ENCODE measurements at regions not wholly inside any gene's neighbourhood (a gene's known extent, or its start where the extent isn't known, plus 50 kb on each side); places are given as distances from the start of the nearest gene placed in this dataset.

DNA sequence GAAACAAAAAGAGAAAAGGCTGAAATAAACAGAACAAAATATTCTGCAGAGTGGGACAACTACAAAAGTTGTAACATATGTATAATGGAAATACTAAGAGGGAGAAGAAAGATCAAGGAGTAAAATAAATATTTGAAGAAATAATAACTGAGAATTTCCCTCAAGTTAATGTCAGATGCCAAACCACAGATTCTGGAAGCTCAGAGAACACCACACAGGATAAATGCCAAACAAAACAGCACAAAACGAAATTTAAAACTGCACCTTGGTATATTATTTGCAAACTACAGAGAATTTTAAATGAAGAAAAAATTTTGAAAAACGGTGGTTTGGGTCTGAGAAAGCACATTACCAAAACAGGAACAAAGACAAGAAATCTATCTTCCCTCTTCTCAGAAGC is 1588.9 kb upstream of the TMEFF2 start:
- no peak for DNase-seq

DNA sequence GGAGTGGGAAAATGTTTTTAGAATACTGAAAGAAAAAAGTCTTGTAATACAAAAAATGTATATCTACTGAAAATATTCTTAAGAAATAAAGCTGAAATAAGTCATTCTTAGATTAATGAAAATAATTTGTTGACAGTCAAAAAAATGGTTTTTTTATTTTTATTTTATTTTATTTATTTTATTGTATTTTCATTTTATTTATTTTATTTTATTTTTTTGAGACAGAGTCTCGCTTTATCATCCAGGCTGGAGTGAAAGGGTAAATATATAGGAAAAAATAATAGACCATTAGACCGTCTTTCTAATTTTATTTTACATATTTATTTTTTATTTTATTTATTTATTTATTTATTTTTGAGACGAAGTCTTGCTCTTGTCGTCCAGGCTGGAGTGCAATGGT is 1583.6 kb upstream of the TMEFF2 start:
- no peak for DNase-seq

DNA sequence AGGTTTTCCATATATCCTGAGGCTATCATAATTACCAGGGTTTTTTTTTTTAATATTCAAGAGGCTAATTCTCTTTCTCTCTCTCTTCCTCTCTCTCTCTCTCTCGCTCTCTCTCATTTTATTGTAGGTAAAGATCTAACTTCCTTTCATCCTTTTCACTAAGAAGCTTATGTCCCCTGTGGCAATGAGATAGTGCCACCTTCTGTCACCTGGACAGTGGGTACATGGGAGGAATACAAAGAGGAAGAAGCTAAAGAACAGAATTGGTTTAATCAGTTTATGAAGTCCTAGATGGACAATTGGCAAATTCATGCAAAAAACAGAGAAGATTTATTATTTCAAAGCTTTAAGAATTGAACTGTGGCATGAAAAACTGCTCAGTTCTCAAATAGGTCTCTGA is 1582.3 kb upstream of the TMEFF2 start:
- no peak for DNase-seq

DNA sequence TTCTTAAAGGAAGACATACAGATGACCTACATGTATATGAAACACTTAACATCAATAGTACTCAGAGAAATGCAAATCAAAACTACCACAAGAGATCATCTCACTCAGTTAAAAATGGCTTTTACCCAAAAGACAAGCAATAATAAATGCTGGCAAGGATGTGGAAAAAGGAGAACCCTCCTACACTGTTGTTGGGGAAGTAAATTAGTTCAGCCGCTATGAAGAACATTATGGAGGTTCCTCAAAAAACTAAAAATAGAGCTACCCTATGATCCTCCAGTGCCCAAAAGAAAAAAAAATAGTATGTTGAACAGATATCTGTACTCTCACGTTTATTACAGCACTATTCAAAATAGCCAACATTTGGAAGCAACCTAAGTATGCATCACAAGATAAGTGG is 1579.4 kb upstream of the TMEFF2 start:
- DNase-seq, result no peak

DNA sequence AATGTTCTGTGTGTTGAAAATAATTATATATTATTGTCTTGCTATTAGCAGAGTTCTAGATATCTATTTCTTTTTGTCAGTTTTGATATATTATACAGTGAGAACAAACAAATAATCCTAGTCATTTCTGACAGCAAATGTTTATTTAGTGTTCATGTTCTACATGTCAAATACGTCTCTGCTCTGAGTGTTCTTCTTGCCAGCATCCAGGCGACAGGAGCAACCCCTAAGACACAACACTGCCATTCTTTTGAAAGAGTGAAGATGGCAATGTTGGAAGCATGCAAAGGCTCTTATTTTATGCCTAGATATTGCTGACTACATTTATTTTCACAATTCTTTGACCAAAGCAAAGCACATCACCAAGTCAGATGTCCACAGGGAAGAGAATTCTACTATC is 1556.6 kb upstream of the TMEFF2 start:
- no peak for DNase-seq

DNA sequence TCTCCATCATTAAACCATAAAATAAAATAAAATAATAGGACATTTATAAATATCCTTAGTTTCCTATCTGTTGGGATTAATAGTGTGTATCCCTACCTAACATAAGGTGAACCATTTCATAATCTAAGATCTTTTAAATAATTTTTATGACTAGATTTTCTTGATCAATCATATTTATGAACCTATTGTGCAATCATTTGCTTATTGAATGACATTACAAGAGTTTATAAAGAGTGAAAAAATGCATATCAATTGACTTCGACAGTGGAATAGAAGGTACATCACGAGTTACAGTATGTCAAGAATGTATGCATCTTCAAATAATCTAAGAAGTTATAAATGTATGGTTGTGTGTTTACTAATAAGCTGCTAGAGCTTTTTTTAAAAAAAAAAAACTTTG is 1554.8 kb upstream of the TMEFF2 start:
- no peak for DNase-seq

DNA sequence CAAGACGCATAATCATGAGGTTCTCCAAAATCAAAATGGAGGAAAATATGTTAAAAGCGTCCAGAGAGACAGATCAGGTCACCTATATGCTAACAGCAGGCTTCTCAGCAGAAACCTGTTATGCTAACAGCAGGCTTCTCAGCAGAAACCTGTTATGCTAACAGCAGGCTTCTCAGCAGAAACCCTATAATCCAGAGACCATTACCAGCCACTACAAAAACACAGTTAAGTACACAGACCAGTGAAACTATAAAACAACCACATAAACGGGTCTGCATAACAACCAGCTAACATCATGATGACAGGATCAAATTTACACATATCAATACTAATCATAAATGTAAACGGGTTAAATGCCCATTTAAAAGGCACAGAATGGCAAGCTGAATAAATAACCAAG is 1548.4 kb upstream of the TMEFF2 start:
- DNase-seq, result no peak

DNA sequence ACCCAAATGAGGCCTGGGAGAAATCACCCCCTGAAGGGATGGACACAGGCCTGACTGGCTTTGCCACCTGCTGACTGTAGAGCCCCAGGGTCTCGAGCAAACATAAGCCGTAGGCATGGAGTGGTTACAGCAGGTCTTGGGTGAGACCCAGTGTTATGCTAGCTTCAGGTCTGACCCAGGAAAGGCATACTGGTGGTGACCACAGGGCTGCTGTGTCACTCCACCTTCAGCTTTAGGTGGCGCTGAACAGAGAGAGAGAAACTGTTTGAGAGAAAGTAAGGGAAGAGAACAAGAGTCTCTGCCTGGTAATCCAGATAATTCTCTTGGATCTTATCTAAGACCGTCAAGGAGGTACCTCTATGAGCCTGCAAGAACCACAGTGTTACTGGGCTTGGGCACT is 1544.2 kb upstream of the TMEFF2 start:
- DNase-seq, result no peak

DNA sequence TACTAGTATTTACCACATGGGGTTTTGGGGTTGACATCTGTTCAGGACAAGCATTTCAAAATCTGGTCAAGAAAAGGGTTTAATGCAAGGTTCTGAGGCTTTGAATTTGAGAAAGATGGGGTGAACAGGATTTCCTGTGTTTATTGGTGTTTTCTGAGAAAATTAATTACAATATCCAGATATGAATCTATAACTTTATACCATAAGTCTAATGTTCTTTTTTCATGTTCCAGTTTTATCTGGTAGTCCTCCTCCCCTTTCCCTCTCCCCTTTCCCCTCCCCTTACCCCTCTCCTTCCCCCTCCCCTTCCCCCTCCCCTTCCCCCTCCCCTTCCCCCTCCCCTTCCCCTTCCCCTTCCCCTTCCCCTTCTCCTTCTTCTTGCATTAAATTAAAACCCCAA is 1518.2 kb upstream of the TMEFF2 start:
- no peak for DNase-seq

DNA sequence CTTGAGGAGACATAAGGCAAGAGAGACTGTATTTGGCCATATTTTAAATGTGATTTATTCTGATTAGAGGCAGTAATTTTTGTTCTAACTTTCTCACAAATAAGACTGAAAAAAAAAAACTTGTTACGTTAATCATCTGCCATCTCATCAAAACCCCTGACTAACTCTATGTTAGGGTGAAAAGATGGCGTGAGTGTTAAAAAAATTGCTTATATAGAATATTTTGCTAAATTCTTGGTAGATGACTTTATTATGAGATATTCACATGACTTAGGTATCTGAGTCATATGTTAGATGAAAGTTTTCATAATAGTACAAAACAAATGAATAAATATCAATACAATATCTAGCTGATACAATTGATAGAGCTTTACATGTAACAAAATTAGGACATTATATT is 1508.7 kb upstream of the TMEFF2 start:
- no peak for DNase-seq

DNA sequence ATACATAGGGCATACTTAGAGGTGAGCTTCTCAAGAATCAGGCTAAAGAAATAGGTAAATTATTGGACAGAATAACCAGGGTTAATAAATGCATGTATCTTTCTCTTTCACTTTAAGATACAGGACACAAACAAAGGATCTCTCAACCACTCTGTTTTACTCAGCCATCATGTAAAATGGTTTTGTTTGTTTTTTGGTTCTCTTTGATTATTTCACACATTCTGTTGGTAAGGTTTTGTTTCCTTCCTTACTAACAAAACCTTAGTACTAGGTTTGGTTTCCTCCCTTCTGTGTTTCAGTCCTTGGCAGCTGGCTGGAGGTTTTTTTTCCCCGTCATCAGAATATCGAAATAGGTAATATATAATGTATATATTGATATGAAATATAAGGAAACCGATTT is 1506.8 kb upstream of the TMEFF2 start:
- no peak for DNase-seq

DNA sequence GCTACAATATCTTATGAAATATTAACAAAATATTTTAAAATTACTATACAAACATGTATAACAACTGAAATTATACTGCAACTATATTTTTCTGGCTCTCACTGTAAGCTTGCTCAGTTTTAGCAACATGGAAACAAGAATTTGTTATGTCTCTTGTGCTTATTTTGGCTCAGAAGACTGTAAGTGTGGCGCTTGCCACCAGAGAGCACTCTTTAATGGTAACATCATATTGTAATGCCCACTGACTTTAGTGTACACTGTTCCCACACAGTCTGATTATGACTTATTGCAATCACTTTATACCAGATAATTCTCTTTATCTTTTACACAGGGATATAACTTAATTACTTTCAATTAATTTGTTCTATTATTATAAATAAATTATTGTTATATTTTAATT is 1500.6 kb upstream of the TMEFF2 start:
- DNase-seq, result no peak

DNA sequence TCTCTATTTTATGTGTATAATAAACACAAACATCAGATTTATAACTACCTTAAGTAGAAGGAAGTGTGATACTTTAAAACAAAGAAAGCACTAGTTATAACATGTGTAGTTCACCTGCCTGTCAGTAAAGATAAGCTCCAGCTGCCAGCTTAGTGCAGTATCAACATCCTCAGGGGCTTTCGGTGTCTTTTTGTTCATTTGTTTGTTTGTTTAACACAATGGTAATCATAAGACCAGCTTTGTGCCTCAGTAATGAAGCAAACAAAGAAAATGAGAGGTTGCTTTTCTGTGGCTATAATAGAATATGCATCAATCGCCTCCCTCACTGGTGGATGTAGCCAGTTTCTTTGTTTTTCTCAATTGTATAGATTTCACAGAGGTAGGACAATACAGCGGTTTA is 1499.0 kb upstream of the TMEFF2 start:
- no peak for DNase-seq

DNA sequence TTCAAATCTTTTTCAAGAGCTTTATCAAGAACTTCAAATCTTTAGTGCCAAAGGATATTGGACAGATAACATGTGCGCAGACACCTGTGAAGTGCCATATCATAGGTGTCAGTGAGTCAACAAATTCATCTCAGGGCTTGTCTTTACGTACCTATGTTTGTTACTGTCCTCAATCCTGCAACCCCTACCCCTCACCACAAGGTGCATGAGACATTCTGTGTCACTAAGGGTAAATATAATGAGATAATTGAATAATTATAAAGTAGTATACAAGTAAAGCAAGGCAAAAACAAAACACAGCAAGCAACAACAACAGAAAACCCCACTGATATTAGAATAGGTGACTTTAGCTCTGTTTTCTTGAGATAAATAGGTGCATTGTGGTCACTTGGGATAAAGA is 1495.8 kb upstream of the TMEFF2 start:
- DNase-seq, result no peak

DNA sequence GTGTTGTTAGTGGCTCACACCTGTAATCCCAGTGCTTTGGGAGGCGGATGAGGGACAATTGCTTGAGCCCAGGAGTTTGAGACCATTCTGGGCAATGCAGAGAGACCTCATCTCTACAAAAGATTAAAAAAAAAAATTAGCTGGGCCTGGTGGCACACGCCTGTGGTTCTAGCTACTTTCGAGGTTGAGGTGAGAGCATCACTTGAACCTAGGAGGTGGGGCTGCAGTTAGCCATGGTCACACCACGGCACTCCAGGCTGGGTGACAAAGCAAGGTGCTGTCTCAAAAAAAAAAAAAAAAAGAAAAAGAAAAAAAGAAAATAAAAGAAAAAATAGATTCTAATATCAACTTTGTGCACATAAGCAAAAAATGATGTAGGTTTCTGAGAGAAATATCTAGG is 1492.5 kb upstream of the TMEFF2 start:
- DNase-seq, result no peak

DNA sequence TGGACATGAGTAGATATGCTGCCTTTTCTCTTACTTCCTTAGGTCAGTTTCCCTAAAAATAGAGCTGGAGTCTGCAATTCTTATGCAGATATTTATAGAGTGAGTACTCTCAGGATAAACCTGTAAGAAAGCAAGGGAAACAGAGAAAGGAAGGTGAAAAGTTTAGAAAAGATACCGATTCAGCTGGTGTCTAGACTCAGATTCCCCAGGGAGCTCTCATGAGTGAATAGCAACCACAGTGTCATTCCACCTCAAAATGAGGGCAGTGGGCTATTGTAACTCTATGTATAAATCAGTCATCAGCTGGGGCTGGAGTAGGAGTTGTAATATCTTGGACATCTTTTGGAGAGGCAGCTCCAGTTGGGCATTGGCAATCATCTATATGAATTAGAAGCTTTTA is 1485.1 kb upstream of the TMEFF2 start:
- no peak for DNase-seq

DNA sequence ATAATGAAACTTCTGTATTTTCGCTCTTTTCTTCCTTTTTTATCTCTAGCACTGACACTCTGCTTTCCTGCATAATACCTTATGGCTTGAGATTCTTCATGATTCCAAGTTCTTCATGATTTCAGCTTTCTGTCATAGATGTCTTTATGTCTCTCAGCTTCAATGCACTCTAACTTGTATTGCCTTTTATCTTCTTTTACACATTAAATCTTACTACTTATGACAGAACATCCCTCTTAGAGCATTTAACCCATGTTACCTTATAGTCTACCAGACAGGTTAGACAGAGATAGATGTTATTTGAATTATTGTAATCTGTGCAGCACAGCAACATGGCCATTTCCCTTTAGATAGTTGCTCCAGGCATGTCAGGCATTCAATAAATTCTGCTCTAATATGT is 1475.7 kb upstream of the TMEFF2 start:
- no peak for DNase-seq

DNA sequence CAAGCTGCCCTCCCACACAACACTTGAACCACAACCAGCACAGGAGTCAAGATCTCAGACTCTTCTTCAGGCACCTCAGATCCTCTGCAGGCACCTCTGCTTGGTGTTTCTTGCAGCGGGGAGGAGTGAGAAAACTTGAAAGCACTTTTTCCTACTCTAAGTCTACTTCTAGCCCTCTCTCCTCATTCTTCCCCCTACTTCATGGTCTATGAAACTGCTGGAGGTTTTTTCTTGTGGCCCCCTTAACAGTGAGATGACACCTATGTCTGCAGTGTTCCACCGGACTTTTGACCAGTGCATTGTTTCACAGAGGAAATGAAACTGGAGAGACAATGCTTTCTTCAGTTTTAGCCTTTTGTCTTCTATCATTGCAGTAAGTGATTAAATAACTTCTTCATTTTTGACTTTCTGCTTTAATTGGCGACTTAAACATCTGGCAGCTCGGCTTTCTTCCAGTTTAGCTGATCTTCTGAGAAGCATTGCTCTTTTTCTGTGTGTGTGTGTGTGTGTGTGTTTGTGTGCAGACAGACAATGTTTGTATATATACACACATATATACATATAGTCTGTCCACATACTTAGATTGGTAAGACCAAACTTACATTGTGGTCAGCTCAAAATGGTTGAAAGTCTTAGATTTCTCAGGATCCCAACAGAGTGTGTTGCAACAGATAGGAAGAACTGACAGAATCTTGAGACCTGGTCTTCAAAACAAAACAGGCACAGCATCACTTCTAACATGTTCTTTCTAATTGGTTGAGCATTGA is 1474.0 kb upstream of the TMEFF2 start:
- no peak for DNase-seq

DNA sequence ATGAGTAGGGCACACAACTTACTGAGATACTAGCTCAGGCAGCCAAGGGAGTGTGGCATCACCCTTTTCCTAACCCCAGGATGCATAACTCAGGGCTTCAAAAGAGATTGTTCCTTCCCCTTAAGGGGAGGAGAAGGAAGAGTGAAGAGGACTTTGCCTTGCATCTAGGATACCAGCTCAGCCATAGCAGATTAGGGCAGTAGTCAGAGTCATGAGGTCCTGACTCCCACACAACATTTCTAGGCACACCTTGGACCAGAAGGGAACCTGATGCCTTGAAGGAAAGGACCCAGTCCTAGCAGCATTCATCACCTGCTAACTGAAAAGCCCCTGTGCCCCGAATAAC is 1433.2 kb upstream of the TMEFF2 start:
- no peak for DNase-seq

DNA sequence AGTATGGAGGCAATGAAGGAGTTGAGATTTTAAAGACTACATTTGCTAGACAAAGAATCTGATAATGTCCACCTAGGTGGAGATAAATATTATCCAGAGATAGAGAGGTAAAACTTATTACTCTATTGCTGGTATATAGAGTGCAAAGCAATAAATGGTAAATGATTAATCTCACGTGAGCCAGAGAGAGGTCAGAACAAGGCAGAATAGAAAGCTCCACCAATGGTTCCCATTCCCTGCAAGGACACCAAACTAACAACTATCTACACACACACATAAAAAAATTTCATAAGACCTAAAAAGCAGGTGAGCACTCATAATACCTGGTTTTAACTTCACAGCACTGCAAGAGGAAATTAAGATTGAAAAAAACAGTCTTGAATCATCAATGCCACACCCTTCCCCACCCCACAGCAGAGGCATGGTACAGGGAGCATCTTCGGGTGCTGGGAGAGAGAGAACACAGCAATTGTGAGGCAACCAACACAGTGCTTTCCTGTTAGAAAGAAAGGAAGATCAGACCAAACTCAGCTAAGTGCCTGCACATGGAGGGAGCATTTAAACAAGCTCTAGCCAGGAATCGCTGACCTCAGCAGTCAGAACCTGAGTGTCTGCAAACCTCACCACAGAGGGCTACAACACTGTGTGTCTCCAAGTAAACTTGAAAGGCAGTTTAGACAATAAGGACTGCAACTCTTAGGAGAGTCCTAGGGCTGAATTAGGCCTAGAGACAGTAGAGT is 1432.6 kb upstream of the TMEFF2 start:
- DNase-seq, result no peak

DNA sequence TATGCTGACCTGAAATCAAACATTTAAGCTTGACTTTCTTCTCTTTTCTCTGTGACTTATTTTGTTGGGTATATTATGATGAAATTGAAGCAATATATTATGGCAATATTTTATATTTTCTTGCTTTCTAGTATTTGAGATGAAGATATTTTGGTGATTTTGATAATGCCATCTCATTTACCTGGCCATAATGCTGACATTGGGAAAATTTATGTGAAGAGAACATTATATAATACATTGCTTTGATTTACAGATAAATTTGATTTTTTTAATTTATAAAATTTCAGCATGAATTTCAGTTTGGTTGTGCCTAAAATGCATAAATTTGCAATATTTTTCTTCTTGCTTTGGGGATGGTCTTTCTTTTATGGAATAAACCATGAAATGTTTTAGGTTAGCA is 1413.7 kb upstream of the TMEFF2 start:
- no peak for DNase-seq

DNA sequence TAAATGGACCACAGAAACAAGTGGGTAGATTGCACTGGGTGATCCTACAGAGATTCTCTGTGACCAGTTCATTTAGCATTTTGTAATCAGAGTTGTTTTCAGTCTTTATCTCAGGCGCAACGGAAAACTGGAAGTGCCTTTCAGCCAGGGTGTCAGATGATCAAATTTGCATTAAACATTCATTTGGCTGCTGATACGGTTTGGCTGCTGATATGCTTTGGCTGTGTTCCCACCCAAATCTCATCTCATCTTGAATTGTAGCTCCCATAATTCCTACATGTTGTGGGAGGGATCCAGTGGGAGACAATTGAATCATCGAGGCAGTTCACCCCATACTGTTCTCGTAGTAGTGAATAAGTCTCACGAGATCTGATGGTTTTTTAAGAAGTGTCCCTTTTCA is 1396.1 kb upstream of the TMEFF2 start:
- DNase-seq, result no peak

DNA sequence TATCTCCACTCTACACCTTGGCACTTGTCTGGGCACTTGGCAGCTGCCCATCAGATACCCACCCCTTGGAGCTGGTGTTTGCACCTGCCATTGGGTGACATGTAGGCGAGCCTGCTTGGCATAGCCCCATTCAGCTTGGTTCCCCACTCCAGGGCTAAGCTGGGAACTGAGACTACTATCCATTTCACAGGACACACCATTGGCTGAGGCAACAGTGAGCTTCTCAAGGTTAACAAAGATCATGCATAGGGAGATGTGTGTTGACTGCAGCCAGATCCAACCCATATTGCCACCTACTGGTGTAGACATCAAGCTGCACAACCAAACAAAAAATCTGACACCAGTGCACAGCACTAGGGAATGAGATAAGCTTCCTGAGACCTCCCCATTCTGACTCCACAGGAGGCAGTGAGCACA is 1389.8 kb upstream of the TMEFF2 start:
- DNase-seq, result no peak

DNA sequence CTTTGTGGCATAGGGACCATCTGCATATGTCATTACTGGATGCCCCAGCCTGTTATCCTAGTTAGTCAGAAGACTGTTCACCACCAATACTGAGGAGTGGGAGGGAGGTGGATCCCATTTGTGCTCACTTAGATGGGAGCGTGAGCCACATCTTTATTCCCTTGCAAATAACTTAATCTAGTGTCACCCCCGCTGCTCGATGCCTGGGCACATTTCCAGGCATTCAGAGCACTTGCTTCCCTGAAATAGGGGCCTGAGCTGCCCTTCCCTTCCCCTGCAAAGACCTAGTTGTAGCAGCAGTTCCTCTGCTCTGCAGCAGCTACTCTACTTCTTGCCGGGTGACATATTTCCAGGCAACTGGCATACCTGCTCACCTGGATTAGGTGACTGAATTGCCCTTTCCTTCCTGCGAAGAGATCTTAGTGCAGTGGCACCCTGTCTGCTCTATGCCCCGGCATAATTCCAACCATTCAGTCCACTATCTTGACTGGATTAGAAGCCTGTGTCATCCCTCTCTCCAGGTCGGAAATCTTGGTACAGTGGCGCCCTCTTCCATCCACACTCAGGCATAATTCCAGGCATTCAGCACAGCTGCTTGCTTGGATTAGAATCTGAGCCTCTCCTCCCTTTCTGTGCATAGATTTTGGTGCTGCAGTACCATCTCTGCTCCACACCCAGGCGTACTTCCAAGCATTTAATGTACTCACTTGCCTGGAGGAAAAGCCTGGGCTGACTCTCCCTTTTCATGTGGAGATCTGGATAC is 1389.1 kb upstream of the TMEFF2 start:
- DNase-seq, result no peak
